ENCODE measurements at regions not wholly inside any gene's neighbourhood (a gene's known extent, or its start where the extent isn't known, plus 50 kb on each side); places are given as distances from the start of the nearest gene placed in this dataset.
A peak's percentile ranks its signal among the peaks of the same experiment; 100 is the strongest.
"Not testable (repeated sequence)": the region's sequence is repeated elsewhere in the genome, so short reads cannot be mapped to it uniquely, and the experiment has no call there.

GRCh38 chr10:109663122-109663521, 260.2 kb downstream of the XPNPEP1 start:
- H3K79me1 ChIP-seq (ENCODE audit: insufficient read depth, low read depth, low read length, poor library complexity, severe bottlenecking) = no peaks in the 10 kb centered on the region
- H2BK12ac ChIP-seq (ENCODE audit: insufficient read length, low read depth, low read length) = no peak overlapping the region
- DNase-seq = no peak
- no peak overlapping the region for H4K8ac ChIP-seq (replicated peaks; ENCODE audit: insufficient read length, low read depth, low read length)
- no peak overlapping the region for H3K56ac ChIP-seq (ENCODE audit: insufficient read length, low read depth, low read length)
- H3K4me1 Mint-ChIP-seq = no peaks in the 10 kb centered on the region
- no peak overlapping the region for H3K9ac ChIP-seq (ENCODE audit: extremely low read depth, insufficient read length, low read length)
- H3K9me3 ChIP-seq (ENCODE audit: control insufficient read depth, low read depth, low read length) = no peaks in the 10 kb centered on the region
- H3K27me3 Mint-ChIP-seq (ENCODE audit: low read depth) = no peaks in the 10 kb centered on the region; the same call in 1 of the 2 replicates
- TF ChIP-seq CTCF (conservative IDR thresholded peaks at IDR 0.05) = no peak
- H2AK5ac ChIP-seq (ENCODE audit: insufficient read length, low read length) = no peak overlapping the region
- H3K36me3 Mint-ChIP-seq (ENCODE audit: insufficient read depth in 1 of 3, low read depth in 3 of 3) = no peaks in the 10 kb centered on the region
- H3K27ac ChIP-seq (ENCODE audit: insufficient read length, low read depth, low read length) = no peak overlapping the region
- H3K4me1 ChIP-seq (ENCODE audit: insufficient read depth, low read length) = no peaks in the 10 kb centered on the region
- no peak overlapping the region for H4K91ac ChIP-seq (ENCODE audit: insufficient read length, low read depth, low read length)
- no peak overlapping the region for H3K4me2 ChIP-seq (ENCODE audit: insufficient read depth, insufficient read length, low read length)
- no peak overlapping the region for H2AFZ ChIP-seq (ENCODE audit: low read length)
- no peak overlapping the region for H3K23ac ChIP-seq (ENCODE audit: insufficient read length, low read depth, low read length)
- 0 out of 5 replicates have a peak, but pooled peaks cover 0 to 3% of the 10 kb centered on the region in 2 experiments for H3K9me3 Mint-ChIP-seq
- no peak overlapping the region for H3T11ph ChIP-seq (ENCODE audit: low read length)
- H3K18ac ChIP-seq (ENCODE audit: insufficient read length, low read depth, low read length) = no peak overlapping the region
- H3K14ac ChIP-seq (ENCODE audit: insufficient read depth, low read length) = no peak overlapping the region
- no peak overlapping the region for H2BK5ac ChIP-seq (ENCODE audit: insufficient read length, low read length)
- H4K5ac ChIP-seq (ENCODE audit: insufficient read length, low read depth, low read length) = no peak overlapping the region
- H3K79me2 ChIP-seq (ENCODE audit: insufficient read depth, low read length) = no peaks in the 10 kb centered on the region
- H2BK20ac ChIP-seq (ENCODE audit: low read depth, low read length, poor library complexity, severe bottlenecking) = no peak overlapping the region
- no peak overlapping the region for H3K27ac Mint-ChIP-seq
- no peaks in the 10 kb centered on the region for H3K27me3 ChIP-seq (ENCODE audit: insufficient read depth, low read length)
- H3K4ac ChIP-seq (ENCODE audit: low read depth, low read length) = no peak overlapping the region
- H3K23me2 ChIP-seq (ENCODE audit: insufficient read length, low read depth, low read length, poor library complexity, severe bottlenecking) = no peaks in the 10 kb centered on the region
- WGBS (ENCODE audit: extremely low coverage, insufficient read length, low lambda C conversion rate) = no CpG with 5 or more reads among the region's 6 CpGs
- H2BK15ac ChIP-seq (ENCODE audit: low read depth, low read length) = no peak overlapping the region
- H4K20me1 ChIP-seq (ENCODE audit: control insufficient read depth, insufficient read depth, insufficient read length) = no peaks in the 10 kb centered on the region
- no peak overlapping the region for H2BK120ac ChIP-seq (ENCODE audit: low read depth, low read length, poor library complexity, severe bottlenecking)
- H3K4me3 Mint-ChIP-seq = no peak overlapping the region

- not testable (repeated sequence) for H3K23me2 ChIP-seq (ENCODE audit: insufficient read length, low read depth, low read length, poor library complexity, severe bottlenecking); H2AFZ ChIP-seq (ENCODE audit: low read length); H3K79me2 ChIP-seq (ENCODE audit: insufficient read depth, low read length); H3K27ac Mint-ChIP-seq; H2BK12ac ChIP-seq (ENCODE audit: insufficient read length, low read depth, low read length); H3K27me3 ChIP-seq (ENCODE audit: insufficient read depth, low read length); H3K4me2 ChIP-seq (ENCODE audit: insufficient read depth, insufficient read length, low read length); H3K27me3 Mint-ChIP-seq (ENCODE audit: low read depth); H3T11ph ChIP-seq (ENCODE audit: low read length); H3K79me1 ChIP-seq (ENCODE audit: insufficient read depth, low read depth, low read length, poor library complexity, severe bottlenecking); H3K4me3 Mint-ChIP-seq; H2BK15ac ChIP-seq (ENCODE audit: low read depth, low read length); H4K91ac ChIP-seq (ENCODE audit: insufficient read length, low read depth, low read length); H3K4me1 Mint-ChIP-seq; H3K9me3 ChIP-seq (ENCODE audit: control insufficient read depth, low read depth, low read length); H2BK5ac ChIP-seq (ENCODE audit: insufficient read length, low read length); H3K4me1 ChIP-seq (ENCODE audit: insufficient read depth, low read length); H4K8ac ChIP-seq (replicated peaks; ENCODE audit: insufficient read length, low read depth, low read length); H4K5ac ChIP-seq (ENCODE audit: insufficient read length, low read depth, low read length); H3K27ac ChIP-seq (ENCODE audit: insufficient read length, low read depth, low read length); H2AK5ac ChIP-seq (ENCODE audit: insufficient read length, low read length); H3K23ac ChIP-seq (ENCODE audit: insufficient read length, low read depth, low read length); H3K14ac ChIP-seq (ENCODE audit: insufficient read depth, low read length); H3K18ac ChIP-seq (ENCODE audit: insufficient read length, low read depth, low read length); H2BK120ac ChIP-seq (ENCODE audit: low read depth, low read length, poor library complexity, severe bottlenecking); H3K56ac ChIP-seq (ENCODE audit: insufficient read length, low read depth, low read length); H4K20me1 ChIP-seq (ENCODE audit: control insufficient read depth, insufficient read depth, insufficient read length); H2BK20ac ChIP-seq (ENCODE audit: low read depth, low read length, poor library complexity, severe bottlenecking); H3K4ac ChIP-seq (ENCODE audit: low read depth, low read length); H3K9ac ChIP-seq (ENCODE audit: extremely low read depth, insufficient read length, low read length)
- H3K36me3 Mint-ChIP-seq (ENCODE audit: insufficient read depth in 1 of 3, low read depth in 3 of 3) = peaks cover 0 to 19% (median 9%) of the 10 kb centered on the region in 3 experiments; a peak in 6 of 7 replicates
- peaks cover 21 to 29% of the 10 kb centered on the region in 2 experiments for H3K9me3 Mint-ChIP-seq
- DNase-seq = peak; percentile 34
- WGBS (ENCODE audit: extremely low coverage, insufficient read length, low lambda C conversion rate) = no CpG with 5 or more reads among the region's 12 CpGs
These were observed 270.7 kb downstream of the XPNPEP1 start for GRCh38 chr10:109652612-109653011.

Measured in H9 (cell line).